ENCODE measurements at regions not wholly inside any gene's neighbourhood (a gene's known extent, or its start where the extent isn't known, plus 50 kb on each side); places are given as distances from the start of the nearest gene placed in this dataset.

GRCh38 chr3:150022381-150023238 lies 51.9 kb upstream of the PFN2 start:
- DNase-seq (ENCODE audit: low spot score) = no peak

GRCh38 chr3:150020527-150020926 lies 49.8 kb upstream of the PFN2 start:
- DNase-seq (ENCODE audit: low spot score) = no peak

All from ureter (tissue), 1 donor.